ENCODE measurements at regions not wholly inside any gene's neighbourhood (a gene's known extent, or its start where the extent isn't known, plus 50 kb on each side); places are given as distances from the start of the nearest gene placed in this dataset.

DNA sequence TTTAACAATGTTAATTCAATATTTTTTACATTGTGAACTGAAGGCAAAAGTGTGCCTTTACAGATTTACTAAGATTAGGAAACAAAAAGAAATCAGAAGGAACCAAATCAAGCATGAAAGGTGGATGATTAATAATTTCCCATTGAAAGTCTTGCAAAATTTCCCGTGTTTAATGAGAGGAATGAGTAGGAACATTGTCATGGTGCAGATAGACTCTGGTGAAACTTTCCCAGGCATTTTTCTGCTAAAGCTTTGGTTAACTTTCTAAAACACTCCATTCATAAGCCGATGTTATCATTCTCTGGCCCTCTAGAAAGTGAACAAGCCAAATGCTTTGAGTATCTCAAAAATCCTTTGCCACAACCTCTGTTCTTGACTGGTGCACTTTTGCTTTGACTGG is 1522.8 kb upstream of the PABPC4L start:
- TF ChIP-seq, protein P1, sequence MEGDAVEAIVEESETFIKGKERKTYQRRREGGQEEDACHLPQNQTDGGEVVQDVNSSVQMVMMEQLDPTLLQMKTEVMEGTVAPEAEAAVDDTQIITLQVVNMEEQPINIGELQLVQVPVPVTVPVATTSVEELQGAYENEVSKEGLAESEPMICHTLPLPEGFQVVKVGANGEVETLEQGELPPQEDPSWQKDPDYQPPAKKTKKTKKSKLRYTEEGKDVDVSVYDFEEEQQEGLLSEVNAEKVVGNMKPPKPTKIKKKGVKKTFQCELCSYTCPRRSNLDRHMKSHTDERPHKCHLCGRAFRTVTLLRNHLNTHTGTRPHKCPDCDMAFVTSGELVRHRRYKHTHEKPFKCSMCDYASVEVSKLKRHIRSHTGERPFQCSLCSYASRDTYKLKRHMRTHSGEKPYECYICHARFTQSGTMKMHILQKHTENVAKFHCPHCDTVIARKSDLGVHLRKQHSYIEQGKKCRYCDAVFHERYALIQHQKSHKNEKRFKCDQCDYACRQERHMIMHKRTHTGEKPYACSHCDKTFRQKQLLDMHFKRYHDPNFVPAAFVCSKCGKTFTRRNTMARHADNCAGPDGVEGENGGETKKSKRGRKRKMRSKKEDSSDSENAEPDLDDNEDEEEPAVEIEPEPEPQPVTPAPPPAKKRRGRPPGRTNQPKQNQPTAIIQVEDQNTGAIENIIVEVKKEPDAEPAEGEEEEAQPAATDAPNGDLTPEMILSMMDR (IDR thresholded peaks at IDR 0.05), result no peak
- intact Hi-C loops (cut with DNase I), result no loop called here
- H3K4me3 ChIP-seq, result no peak overlapping the region
- no peak overlapping the region for H3K27ac ChIP-seq
- no peaks in the 10 kb centered on the region for H3K36me3 ChIP-seq
- no peaks in the 10 kb centered on the region for H3K4me1 ChIP-seq
- no peak for DNase-seq
- no peaks in the 10 kb centered on the region for H3K27me3 ChIP-seq
- H3K9ac ChIP-seq (ENCODE audit: low read depth in 2 of 2, low read length in 2 of 2), result no peak overlapping the region
- H3K9me3 ChIP-seq, result no peaks in the 10 kb centered on the region

DNA sequence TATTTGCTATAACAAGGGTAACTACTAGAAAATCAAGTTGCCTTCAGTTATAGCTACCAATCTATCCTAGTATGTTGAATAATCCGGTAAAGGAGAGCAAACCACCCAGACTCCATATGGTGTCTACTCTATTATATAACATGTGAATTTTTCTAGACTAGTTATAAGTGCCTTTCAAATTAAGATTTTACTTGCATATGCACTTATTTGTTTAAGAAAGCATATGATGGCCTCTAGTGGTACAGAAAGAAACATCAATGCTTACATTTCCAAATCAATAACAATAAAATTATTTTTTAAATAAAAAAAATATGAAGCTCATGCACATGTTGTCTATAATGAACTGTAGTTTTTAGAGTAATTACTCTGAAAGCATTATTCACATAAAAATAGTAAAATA is 1516.4 kb upstream of the PABPC4L start:
- no peaks in the 10 kb centered on the region for H3K4me1 ChIP-seq
- TF ChIP-seq, protein P1 (IDR thresholded peaks at IDR 0.05), result no peak
- no peaks in the 10 kb centered on the region for H3K27me3 ChIP-seq
- H3K9me3 ChIP-seq, result no peaks in the 10 kb centered on the region
- intact Hi-C loops (cut with DNase I), result no loop called here
- no peaks in the 10 kb centered on the region for H3K36me3 ChIP-seq
- no peak overlapping the region for H3K27ac ChIP-seq
- no peak overlapping the region for H3K9ac ChIP-seq (ENCODE audit: low read depth in 2 of 2, low read length in 2 of 2)
- H3K4me3 ChIP-seq, result no peak overlapping the region
- no peak for DNase-seq

DNA sequence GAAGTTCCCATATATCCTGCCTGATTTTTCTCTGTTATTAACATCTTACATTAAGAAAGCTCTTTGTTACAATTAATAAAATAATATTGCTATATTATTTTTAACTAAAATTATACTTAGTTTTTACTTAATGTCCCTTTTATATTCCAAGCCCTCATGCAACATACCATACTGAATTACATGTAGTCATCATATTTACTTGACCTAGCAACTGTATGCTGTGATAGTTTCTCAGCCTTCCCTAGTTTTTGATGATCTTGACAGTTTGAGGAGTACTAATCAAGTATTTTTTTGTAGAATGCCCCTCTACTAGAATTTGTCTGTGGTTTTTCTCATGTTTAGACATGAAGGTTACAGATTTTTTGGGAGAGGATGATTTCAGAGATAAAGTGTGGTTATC is 1503.8 kb upstream of the PABPC4L start:
- Histone ChIP-seq H3K4me3 (no peak overlapping the region), H3K9me3 (no peaks in the 10 kb centered on the region), H3K36me3 (no peaks in the 10 kb centered on the region), H3K27ac (no peak overlapping the region), H3K4me1 (no peaks in the 10 kb centered on the region), H3K9ac (ENCODE audit: low read depth in 2 of 2, low read length in 2 of 2) (no peak overlapping the region), H3K27me3 (no peaks in the 10 kb centered on the region)
- intact Hi-C loops (cut with DNase I), result no loop called here
- TF ChIP-seq, protein P1 (IDR thresholded peaks at IDR 0.05), result no peak
- no peak for DNase-seq

DNA sequence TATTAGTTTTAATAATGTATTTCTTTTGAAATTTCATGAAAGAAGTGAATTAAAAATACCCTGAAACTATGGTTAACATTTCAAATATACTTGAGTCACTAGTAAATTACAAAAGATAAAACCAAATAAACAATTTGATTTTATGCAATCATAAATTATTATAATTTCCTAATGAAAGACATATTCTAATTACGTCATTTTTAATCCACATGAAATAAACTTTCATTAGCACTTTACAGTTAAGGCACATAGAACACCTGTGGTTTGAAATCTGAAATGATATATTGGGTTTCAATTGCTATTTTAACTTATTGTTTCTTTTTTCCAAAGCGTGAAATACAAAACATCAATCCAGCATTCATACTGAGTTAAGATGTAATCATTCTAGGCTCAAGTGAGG is 1492.5 kb upstream of the PABPC4L start:
- H3K4me3 ChIP-seq, result no peak overlapping the region
- no peak for DNase-seq
- H3K27me3 ChIP-seq, result no peaks in the 10 kb centered on the region
- TF ChIP-seq, protein P1 (IDR thresholded peaks at IDR 0.05), result no peak
- H3K9ac ChIP-seq (ENCODE audit: low read depth in 2 of 2, low read length in 2 of 2), result no peak overlapping the region
- intact Hi-C loops (cut with DNase I), result no loop called here
- H3K27ac ChIP-seq, result no peak overlapping the region
- no peaks in the 10 kb centered on the region for H3K9me3 ChIP-seq
- H3K4me1 ChIP-seq, result no peaks in the 10 kb centered on the region
- H3K36me3 ChIP-seq, result no peaks in the 10 kb centered on the region

DNA sequence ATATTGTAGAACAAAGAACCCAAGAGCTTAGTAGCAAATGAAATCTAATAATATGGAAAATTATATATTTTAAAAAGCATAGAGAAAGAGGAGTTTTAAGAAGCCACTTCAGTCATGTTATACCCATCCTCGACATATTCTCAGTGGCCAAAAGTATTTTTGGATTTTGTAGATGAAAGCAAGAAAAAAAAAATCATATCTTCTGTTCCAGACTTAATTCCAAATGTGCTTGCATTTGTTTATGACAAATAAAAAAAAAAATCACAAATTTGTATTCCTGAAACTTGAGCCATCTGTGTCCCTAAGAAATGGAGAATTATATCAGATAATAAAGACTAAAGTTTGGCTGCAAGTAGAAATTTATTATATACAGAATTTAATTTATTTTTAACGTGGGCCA is 1482.4 kb upstream of the PABPC4L start:
- no peaks in the 10 kb centered on the region for H3K9me3 ChIP-seq
- no peak overlapping the region for H3K27ac ChIP-seq
- H3K4me1 ChIP-seq, result no peaks in the 10 kb centered on the region
- intact Hi-C loops (cut with DNase I), result no loop called here
- no peaks in the 10 kb centered on the region for H3K36me3 ChIP-seq
- H3K9ac ChIP-seq (ENCODE audit: low read depth in 2 of 2, low read length in 2 of 2), result no peak overlapping the region
- TF ChIP-seq, protein P1 (IDR thresholded peaks at IDR 0.05), result no peak
- no peak for DNase-seq
- no peak overlapping the region for H3K4me3 ChIP-seq
- no peaks in the 10 kb centered on the region for H3K27me3 ChIP-seq

DNA sequence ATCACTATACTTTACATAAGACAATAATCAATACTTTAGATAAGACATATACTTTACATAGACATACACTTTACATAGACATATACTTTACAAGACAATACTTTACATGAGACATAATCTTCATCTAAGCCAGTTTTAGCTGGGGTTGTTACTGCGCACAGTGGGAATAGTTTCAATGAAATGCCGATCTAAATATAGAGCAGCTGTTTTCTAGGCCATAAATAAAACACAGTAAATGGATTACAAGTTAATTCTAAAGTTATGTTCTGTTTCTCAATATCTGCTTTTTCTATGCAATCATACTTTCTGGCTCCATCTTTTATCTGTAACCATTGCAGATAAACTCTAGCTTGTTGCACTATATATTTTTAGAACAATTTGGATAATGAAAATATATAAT is 1470.6 kb upstream of the PABPC4L start:
- no peaks in the 10 kb centered on the region for H3K9me3 ChIP-seq
- H3K27me3 ChIP-seq, result no peaks in the 10 kb centered on the region
- no peaks in the 10 kb centered on the region for H3K36me3 ChIP-seq
- no peak for DNase-seq
- TF ChIP-seq, protein P1 (IDR thresholded peaks at IDR 0.05), result no peak
- H3K4me1 ChIP-seq, result no peaks in the 10 kb centered on the region
- intact Hi-C loops (cut with DNase I), result no loop called here
- no peak overlapping the region for H3K27ac ChIP-seq
- no peak overlapping the region for H3K4me3 ChIP-seq
- no peak overlapping the region for H3K9ac ChIP-seq (ENCODE audit: low read depth in 2 of 2, low read length in 2 of 2)

Measured in colonic mucosa (tissue), 4 donors.